Omental fat pad (tissue), 3 donors: ENCODE measurements at regions not wholly inside any gene's neighbourhood (a gene's known extent, or its start where the extent isn't known, plus 50 kb on each side); places are given as distances from the start of the nearest gene placed in this dataset.
"Not testable (repeated sequence)": the region's sequence is repeated elsewhere in the genome, so short reads cannot be mapped to it uniquely, and the experiment has no call there.

ENCODE experiments used
- ATAC-seq: fragments of 150-250 bp; one replicate; pipeline ENCODE4 v1.9.1; 2016; ENCODE audit warnings: mild to moderate bottlenecking, moderate library complexity; ENCODE audit not compliant: low FRiP score
- DNase-seq: peaks from one replicate; pipeline ENCODE4 v3.0.0-alpha.2; 2019; ENCODE audit warnings: low spot score
- CTCF ChIP-seq, 3 donors: fragments of 450-650 bp; IDR thresholded peaks; one replicate each; pipeline ENCODE4 v1.5.1; 2016 to 2017; ENCODE audit warnings: antibody characterized with exemption in 3 of 3, mild to moderate bottlenecking in 3 of 3, moderate library complexity in 2 of 3

GRCh38 chr11:134955281-134955680, 543.2 kb upstream of the B3GAT1 start:
- TF ChIP-seq CTCF (IDR thresholded peaks at IDR 0.05): no peak
- DNase-seq (no peak), ATAC-seq (no peak)

GRCh38 chr11:134954456-134954855, 542.4 kb upstream of the B3GAT1 start:
- not testable (repeated sequence) for DNase-seq, ATAC-seq

GRCh38 chr11:134953417-134953970, 541.5 kb upstream of the B3GAT1 start:
- not testable (repeated sequence) for ATAC-seq, DNase-seq

- TF ChIP-seq CTCF (IDR thresholded peaks at IDR 0.05): no peak
- DNase-seq (no peak), ATAC-seq (no peak)
These were observed 539.3 kb upstream of the B3GAT1 start for GRCh38 chr11:134951305-134951700.

- no peak for ATAC-seq
- DNase-seq: no peak
- no peak for TF ChIP-seq CTCF (IDR thresholded peaks at IDR 0.05)
These were observed 538.8 kb upstream of the B3GAT1 start for GRCh38 chr11:134950692-134951304.

- no peak for ATAC-seq
- no peak for DNase-seq
- no peak for TF ChIP-seq CTCF (IDR thresholded peaks at IDR 0.05)
These were observed 537.4 kb upstream of the B3GAT1 start for GRCh38 chr11:134949121-134950090.

GRCh38 chr11:134947556-134947955, 535.5 kb upstream of the B3GAT1 start:
- DNase-seq (no peak), ATAC-seq (no peak)
- TF ChIP-seq CTCF (IDR thresholded peaks at IDR 0.05): no peak

- DNase-seq (no peak), ATAC-seq (no peak)
- no peak for TF ChIP-seq CTCF (IDR thresholded peaks at IDR 0.05)
These were observed 534.0 kb upstream of the B3GAT1 start for GRCh38 chr11:134945993-134946392.
